ENCODE measurements at regions not wholly inside any gene's neighbourhood (a gene's known extent, or its start where the extent isn't known, plus 50 kb on each side); places are given as distances from the start of the nearest gene placed in this dataset.

DNA sequence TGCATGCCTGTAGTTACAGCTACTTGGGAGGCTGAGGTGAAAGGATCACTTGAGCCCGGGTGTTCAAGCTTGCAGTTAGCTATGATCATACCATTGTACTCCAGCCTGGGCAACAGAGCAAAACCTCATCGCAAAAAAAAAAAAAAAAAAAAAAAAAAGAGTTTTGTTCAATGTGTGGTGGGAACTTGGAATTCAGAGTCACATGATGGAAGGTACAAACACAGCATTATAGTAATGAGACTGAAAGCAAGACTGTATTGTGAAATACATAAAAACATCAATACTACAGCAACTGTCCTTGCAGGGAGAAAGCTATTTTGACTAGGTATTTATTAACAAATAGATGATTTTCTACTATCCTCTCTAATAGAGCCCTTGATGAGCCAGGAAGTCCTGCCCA lies 393.2 kb downstream of the DLEU7 start:
- TF ChIP-seq, protein P1, sequence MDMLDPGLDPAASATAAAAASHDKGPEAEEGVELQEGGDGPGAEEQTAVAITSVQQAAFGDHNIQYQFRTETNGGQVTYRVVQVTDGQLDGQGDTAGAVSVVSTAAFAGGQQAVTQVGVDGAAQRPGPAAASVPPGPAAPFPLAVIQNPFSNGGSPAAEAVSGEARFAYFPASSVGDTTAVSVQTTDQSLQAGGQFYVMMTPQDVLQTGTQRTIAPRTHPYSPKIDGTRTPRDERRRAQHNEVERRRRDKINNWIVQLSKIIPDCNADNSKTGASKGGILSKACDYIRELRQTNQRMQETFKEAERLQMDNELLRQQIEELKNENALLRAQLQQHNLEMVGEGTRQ (IDR thresholded peaks at IDR 0.05; ENCODE audit: low read depth, low read length): no peak
- TF ChIP-seq MXI1 (IDR thresholded peaks at IDR 0.05; ENCODE audit: borderline replicate concordance, low read depth, low read length) (no peak), BHLHE40 (IDR thresholded peaks at IDR 0.05; ENCODE audit: low read depth, low read length) (no peak), MAZ (IDR thresholded peaks at IDR 0.05; ENCODE audit: borderline replicate concordance, low read depth, low read length) (no peak), RFX5 (IDR thresholded peaks at IDR 0.05; ENCODE audit: low read depth, low read length) (no peak), SMC3 (IDR thresholded peaks at IDR 0.05; ENCODE audit: low read depth, low read length) (no peak)
- TF ChIP-seq, protein P2, sequence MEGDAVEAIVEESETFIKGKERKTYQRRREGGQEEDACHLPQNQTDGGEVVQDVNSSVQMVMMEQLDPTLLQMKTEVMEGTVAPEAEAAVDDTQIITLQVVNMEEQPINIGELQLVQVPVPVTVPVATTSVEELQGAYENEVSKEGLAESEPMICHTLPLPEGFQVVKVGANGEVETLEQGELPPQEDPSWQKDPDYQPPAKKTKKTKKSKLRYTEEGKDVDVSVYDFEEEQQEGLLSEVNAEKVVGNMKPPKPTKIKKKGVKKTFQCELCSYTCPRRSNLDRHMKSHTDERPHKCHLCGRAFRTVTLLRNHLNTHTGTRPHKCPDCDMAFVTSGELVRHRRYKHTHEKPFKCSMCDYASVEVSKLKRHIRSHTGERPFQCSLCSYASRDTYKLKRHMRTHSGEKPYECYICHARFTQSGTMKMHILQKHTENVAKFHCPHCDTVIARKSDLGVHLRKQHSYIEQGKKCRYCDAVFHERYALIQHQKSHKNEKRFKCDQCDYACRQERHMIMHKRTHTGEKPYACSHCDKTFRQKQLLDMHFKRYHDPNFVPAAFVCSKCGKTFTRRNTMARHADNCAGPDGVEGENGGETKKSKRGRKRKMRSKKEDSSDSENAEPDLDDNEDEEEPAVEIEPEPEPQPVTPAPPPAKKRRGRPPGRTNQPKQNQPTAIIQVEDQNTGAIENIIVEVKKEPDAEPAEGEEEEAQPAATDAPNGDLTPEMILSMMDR (conservative IDR thresholded peaks at IDR 0.05; ENCODE audit: low read depth, low read length): no peak
- TF ChIP-seq, protein P3, sequence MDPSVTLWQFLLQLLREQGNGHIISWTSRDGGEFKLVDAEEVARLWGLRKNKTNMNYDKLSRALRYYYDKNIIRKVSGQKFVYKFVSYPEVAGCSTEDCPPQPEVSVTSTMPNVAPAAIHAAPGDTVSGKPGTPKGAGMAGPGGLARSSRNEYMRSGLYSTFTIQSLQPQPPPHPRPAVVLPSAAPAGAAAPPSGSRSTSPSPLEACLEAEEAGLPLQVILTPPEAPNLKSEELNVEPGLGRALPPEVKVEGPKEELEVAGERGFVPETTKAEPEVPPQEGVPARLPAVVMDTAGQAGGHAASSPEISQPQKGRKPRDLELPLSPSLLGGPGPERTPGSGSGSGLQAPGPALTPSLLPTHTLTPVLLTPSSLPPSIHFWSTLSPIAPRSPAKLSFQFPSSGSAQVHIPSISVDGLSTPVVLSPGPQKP (IDR thresholded peaks at IDR 0.05; ENCODE audit: borderline replicate concordance, low read depth, low read length): no peak
